IPS-18c (cell line): ENCODE measurements at regions not wholly inside any gene's neighbourhood (a gene's known extent, or its start where the extent isn't known, plus 50 kb on each side); places are given as distances from the start of the nearest gene placed in this dataset.
"Not testable (repeated sequence)": the region's sequence is repeated elsewhere in the genome, so short reads cannot be mapped to it uniquely, and the experiment has no call there.

Source experiments
- H3K4me3 ChIP-seq: 2 replicates; pipeline ENCODE4 v1.7.0; 2013; ENCODE audit warnings: low read depth, mild to moderate bottlenecking, low read length, moderate library complexity; ENCODE audit not compliant: insufficient read depth
- H3K9me3 ChIP-seq: one replicate; pipeline ENCODE4 v1.6.1; 2013; ENCODE audit warnings: mild to moderate bottlenecking, low read length, moderate library complexity; ENCODE audit not compliant: control insufficient read depth, insufficient read depth

- H3K4me3 ChIP-seq: no peak overlapping the region
- H3K9me3 ChIP-seq: no peaks in the 10 kb centered on the region
Observed at GRCh38 chr2:144669196-144669987, 149.5 kb upstream of the ZEB2 start.

GRCh38 chr2:144668493-144669110 is 148.7 kb upstream of the ZEB2 start:
- Histone ChIP-seq H3K9me3 (no peaks in the 10 kb centered on the region), H3K4me3 (no peak overlapping the region)

GRCh38 chr2:144666032-144666431 is 146.1 kb upstream of the ZEB2 start:
- no peak overlapping the region for H3K4me3 ChIP-seq
- no peaks in the 10 kb centered on the region for H3K9me3 ChIP-seq

GRCh38 chr2:144663207-144663606 is 143.3 kb upstream of the ZEB2 start:
- Histone ChIP-seq H3K4me3 (no peak overlapping the region), H3K9me3 (no peaks in the 10 kb centered on the region)

GRCh38 chr2:144660518-144661316 is 140.8 kb upstream of the ZEB2 start:
- Histone ChIP-seq H3K4me3 (no peak overlapping the region), H3K9me3 (no peaks in the 10 kb centered on the region)

- no peak overlapping the region for H3K4me3 ChIP-seq
- H3K9me3 ChIP-seq: no peaks in the 10 kb centered on the region
Observed at GRCh38 chr2:144659731-144660275, 139.9 kb upstream of the ZEB2 start.

GRCh38 chr2:144654523-144654922 is 134.6 kb upstream of the ZEB2 start:
- H3K9me3 ChIP-seq: no peaks in the 10 kb centered on the region
- no peak overlapping the region for H3K4me3 ChIP-seq

GRCh38 chr2:144650907-144651306 is 131.0 kb upstream of the ZEB2 start:
- Histone ChIP-seq H3K9me3 (no peaks in the 10 kb centered on the region), H3K4me3 (no peak overlapping the region)

- H3K4me3 ChIP-seq: no peak overlapping the region
- no peaks in the 10 kb centered on the region for H3K9me3 ChIP-seq
Observed at GRCh38 chr2:144648837-144649465, 129.0 kb upstream of the ZEB2 start.

GRCh38 chr2:144645083-144645778 is 125.3 kb upstream of the ZEB2 start:
- no peaks in the 10 kb centered on the region for H3K9me3 ChIP-seq

GRCh38 chr2:144644549-144644948 is 124.6 kb upstream of the ZEB2 start:
- Histone ChIP-seq H3K9me3 (no peaks in the 10 kb centered on the region), H3K4me3 (no peak overlapping the region)

More at GRCh38 chr2:144645083-144645778, 125.3 kb upstream of the ZEB2 start:
- no peak overlapping the region for H3K4me3 ChIP-seq

- H3K4me3 ChIP-seq: no peak overlapping the region
Observed at GRCh38 chr2:144643537-144644336, 123.8 kb upstream of the ZEB2 start.

GRCh38 chr2:144642856-144643255 is 122.9 kb upstream of the ZEB2 start:
- no peaks in the 10 kb centered on the region for H3K9me3 ChIP-seq

More at GRCh38 chr2:144643537-144644336, 123.8 kb upstream of the ZEB2 start:
- no peaks in the 10 kb centered on the region for H3K9me3 ChIP-seq

GRCh38 chr2:144642131-144642530 is 122.2 kb upstream of the ZEB2 start:
- Histone ChIP-seq H3K9me3 (no peaks in the 10 kb centered on the region), H3K4me3 (no peak overlapping the region)

More at GRCh38 chr2:144642856-144643255, 122.9 kb upstream of the ZEB2 start:
- H3K4me3 ChIP-seq: no peak overlapping the region

GRCh38 chr2:144638250-144638649 is 118.3 kb upstream of the ZEB2 start:
- H3K4me3 ChIP-seq, H3K9me3 ChIP-seq: not testable (repeated sequence)

- H3K4me3 ChIP-seq, H3K9me3 ChIP-seq: not testable (repeated sequence)
Observed at GRCh38 chr2:144636860-144637259, 116.9 kb upstream of the ZEB2 start.
